IMR-90 (cell line): ENCODE measurements at regions not wholly inside any gene's neighbourhood (a gene's known extent, or its start where the extent isn't known, plus 50 kb on each side); places are given as distances from the start of the nearest gene placed in this dataset.

Experiments
- ATAC-seq: fragments of 200-7000 bp; cut with Tn5 transposase; 2 replicates; pipeline ENCODE4 v1.9.1; 2020; ENCODE audit warnings: low read depth, mild to moderate bottlenecking, moderate library complexity
- BruUV-seq: library from RNA; stranded (reverse); fragments of 400-500 nt; replicated peaks from 2 replicates; lab custom pipeline; 2021; lab: Mats Ljungman, UMichigan
- CTCF ChIA-PET: fragments of 300-600 bp; formaldehyde crosslinking; extraction: SDS; loops from one replicate; lab custom pipeline; 2021; ENCODE audit warnings: antibody characterized with exemption; lab: Yijun Ruan, JAX
- POLR2A ChIA-PET: fragments of 300-600 bp; sonication (Branson Sonifier 250); formaldehyde crosslinking; loops from one replicate; lab custom pipeline; 2022; ENCODE audit warnings: antibody characterized with exemption; ENCODE audit not compliant: unreplicated experiment; lab: Charles Lee
- DNase-seq: peaks from one replicate; pipeline ENCODE4 v3.0.0; 2013
- H2AFZ ChIP-seq: replicated peaks from 2 replicates; pipeline ENCODE3; 2013; ENCODE audit warnings: low read length, mild to moderate bottlenecking; ENCODE audit not compliant: poor library complexity
- H2AK5ac ChIP-seq: 2 replicates; pipeline ENCODE4 v1.6.1; 2013; ENCODE audit warnings: low read depth, low read length, inconsistent platforms
- H2AK9ac ChIP-seq: replicated peaks from 2 replicates; pipeline ENCODE3; 2013; ENCODE audit warnings: mild to moderate bottlenecking, low read depth, low read length, moderate library complexity; ENCODE audit not compliant: poor library complexity
- H2BK120ac ChIP-seq: 2 replicates; pipeline ENCODE4 v1.6.1; 2013; ENCODE audit warnings: low read depth, low read length, inconsistent platforms
- H2BK15ac ChIP-seq: 3 replicates; pipeline ENCODE4 v1.6.1; 2013; ENCODE audit warnings: low read depth, low read length, inconsistent platforms
- H2BK20ac ChIP-seq: 2 replicates; pipeline ENCODE4 v1.6.1; 2013; ENCODE audit warnings: low read depth, mild to moderate bottlenecking, inconsistent platforms, low read length, moderate library complexity
- H2BK5ac ChIP-seq: 2 replicates; pipeline ENCODE4 v1.6.1; 2013; ENCODE audit warnings: mild to moderate bottlenecking, low read depth, low read length, inconsistent platforms; ENCODE audit not compliant: poor library complexity, severe bottlenecking
- H3K14ac ChIP-seq: replicated peaks from 2 replicates; pipeline ENCODE4 v1.6.1; 2013; ENCODE audit warnings: low read depth, low read length, inconsistent platforms
- H3K18ac ChIP-seq: 2 replicates; pipeline ENCODE4 v1.6.1; 2013; ENCODE audit warnings: low read depth, low read length, control low read depth
- H3K23ac ChIP-seq: 2 replicates; pipeline ENCODE4 v1.6.1; 2013; ENCODE audit warnings: low read depth, low read length, inconsistent platforms
- H3K27ac ChIP-seq: 2 replicates; pipeline ENCODE4 v1.5.1; 2013; ENCODE audit warnings: mild to moderate bottlenecking, control low read depth, low read length; ENCODE audit not compliant: insufficient read depth
- H3K27me3 ChIP-seq: 2 replicates; pipeline ENCODE4 v1.6.1; 2013; ENCODE audit warnings: low read length; ENCODE audit not compliant: control insufficient read depth, insufficient read depth
- H3K36me3 ChIP-seq: 2 replicates; pipeline ENCODE4 v1.6.1; 2013; ENCODE audit warnings: low read length, mixed read lengths; ENCODE audit not compliant: control insufficient read depth, insufficient read depth
- H3K4ac ChIP-seq: 2 replicates; pipeline ENCODE4 v1.6.1; 2013; ENCODE audit warnings: low read depth, low read length, inconsistent platforms
- H3K4me1 ChIP-seq: 2 replicates; pipeline ENCODE4 v1.6.1; 2013; ENCODE audit warnings: low read length, mixed read lengths; ENCODE audit not compliant: control insufficient read depth, insufficient read depth
- H3K4me2 ChIP-seq: 2 replicates; pipeline ENCODE4 v1.6.1; 2013; ENCODE audit warnings: low read depth, mild to moderate bottlenecking, control low read depth, low read length, moderate library complexity
- H3K4me3 ChIP-seq: 2 replicates; pipeline ENCODE4 v1.5.1; 2013; ENCODE audit warnings: low read depth, mild to moderate bottlenecking, control low read depth, low read length, moderate library complexity; ENCODE audit not compliant: insufficient read depth
- H3K56ac ChIP-seq: 2 replicates; pipeline ENCODE4 v1.6.1; 2013; ENCODE audit warnings: low read length, inconsistent platforms; ENCODE audit not compliant: insufficient read depth; ENCODE audit errors: extremely low read depth
- H3K79me1 ChIP-seq, 2 experiments: 2 replicates each; pipeline ENCODE4 v1.6.1; 2013; ENCODE audit warnings: low read length in 2 of 2, inconsistent platforms in 1 of 2, low read depth in 1 of 2
- H3K9ac ChIP-seq: 2 replicates; pipeline ENCODE4 v1.6.1; 2013; ENCODE audit warnings: low read depth, low read length, control low read depth
- H3K9me1 ChIP-seq: 2 replicates; pipeline ENCODE4 v1.6.1; 2013; ENCODE audit warnings: low read length, inconsistent platforms; ENCODE audit not compliant: insufficient read depth
- H3K9me3 ChIP-seq: 2 replicates; pipeline ENCODE4 v1.6.1; 2013; ENCODE audit warnings: low read length; ENCODE audit not compliant: control insufficient read depth, insufficient read depth
- H4K20me1 ChIP-seq: 2 replicates; pipeline ENCODE4 v1.6.1; 2013; ENCODE audit warnings: low read length, inconsistent platforms; ENCODE audit not compliant: insufficient read depth
- H4K5ac ChIP-seq: 2 replicates; pipeline ENCODE4 v1.6.1; 2013; ENCODE audit warnings: mild to moderate bottlenecking, low read depth, low read length, control low read depth
- H4K8ac ChIP-seq, 2 experiments: 2 replicates each; pipeline ENCODE4 v1.6.1; 2013; ENCODE audit warnings: low read depth in 2 of 2, low read length in 2 of 2, control low read depth in 1 of 2, inconsistent platforms in 1 of 2
- H4K91ac ChIP-seq: 2 replicates; pipeline ENCODE4 v1.6.1; 2013; ENCODE audit warnings: low read depth, low read length, inconsistent platforms; ENCODE audit not compliant: insufficient read depth
- BHLHE40 ChIP-seq: fragments of 150-350 bp; IDR thresholded peaks from 2 replicates; pipeline ENCODE4 v1.6.1; 2016; ENCODE audit warnings: mild to moderate bottlenecking, low read depth, low read length
- CEBPB ChIP-seq: IDR thresholded peaks from 2 replicates; pipeline ENCODE4 v1.6.1; 2012; ENCODE audit warnings: low read depth, low read length, improper control_type of control experiment
- CHD1 ChIP-seq: IDR thresholded peaks from 2 replicates; pipeline ENCODE4 v1.6.1; 2012; ENCODE audit warnings: low read depth, low read length, improper control_type of control experiment
- CTCF ChIP-seq: conservative IDR thresholded peaks from 2 replicates; pipeline ENCODE4 v1.5.1; 2012; ENCODE audit warnings: mild to moderate bottlenecking, low read depth, low read length, improper control_type of control experiment
- ELK1 ChIP-seq: fragments of 150-350 bp; IDR thresholded peaks from 2 replicates; pipeline ENCODE4 v1.6.1; 2016; ENCODE audit warnings: low read depth, mild to moderate bottlenecking, low read length, moderate library complexity, borderline replicate concordance
- FOS ChIP-seq: fragments of 150-350 bp; IDR thresholded peaks from 2 replicates; pipeline ENCODE4 v1.6.1; 2016; ENCODE audit warnings: low read depth, low read length
- MXI1 ChIP-seq: IDR thresholded peaks from 2 replicates; pipeline ENCODE4 v1.6.1; 2012; ENCODE audit warnings: low read depth, mild to moderate bottlenecking, low read length, moderate library complexity, borderline replicate concordance
- POLR2A ChIP-seq: IDR thresholded peaks from 2 replicates; pipeline ENCODE4 v1.6.1; 2012; ENCODE audit warnings: mild to moderate bottlenecking, low read depth, low read length
- RCOR1 ChIP-seq: IDR thresholded peaks from 2 replicates; pipeline ENCODE4 v1.6.1; 2012; ENCODE audit warnings: mild to moderate bottlenecking, low read length, improper control_type of control experiment; ENCODE audit not compliant: insufficient replicate concordance
- RFX5 ChIP-seq: IDR thresholded peaks from 2 replicates; pipeline ENCODE4 v1.8.0; 2012; ENCODE audit warnings: low read depth, mild to moderate bottlenecking, low read length, moderate library complexity
- WGBS, 2 experiments: methylation state at CpG; one replicate each; pipeline versions ENCODE4 v1.1.5 to v1.1.7; 2013; ENCODE audit warnings: missing lambda C conversion rate in 2 of 2; ENCODE audit not compliant: insufficient read length in 1 of 2; ENCODE audit errors: extremely low coverage in 2 of 2; 5-methylcytosine and 5-hydroxymethylcytosine counted together
- dilution Hi-C: fragments of 300-500 bp; cut with HindIII; formaldehyde crosslinking; loops from one replicate; pipeline ENCODE4 v1.14.3; 2018; ENCODE audit warnings: low sequenced_read_pairs; ENCODE audit not compliant: unreplicated experiment
- in situ Hi-C: fragments of 300-500 bp; cut with MboI; formaldehyde crosslinking; loops from 3 replicates; pipeline ENCODE4 v1.14.3; 2019; ENCODE audit warnings: low sequenced_read_pairs, inconsistent platforms, mixed read lengths
- intact Hi-C: fragments of 100-400 bp; cut with micrococcal nuclease; formaldehyde crosslinking; loops from 2 replicates; pipeline ENCODE4 v1.10.0; 2022

- Histone ChIP-seq H3K9me1 (no peaks in the 10 kb centered on the region), H3K18ac (no peak overlapping the region), H2BK20ac (no peak overlapping the region), H2AK9ac (no peak overlapping the region), H3K14ac (no peak overlapping the region), H3K27me3 (no peaks in the 10 kb centered on the region), H2BK15ac (no peak overlapping the region), H3K4me1 (no peaks in the 10 kb centered on the region), H3K9ac (no peak overlapping the region), H3K56ac (no peak overlapping the region), H2BK5ac (no peak overlapping the region), H4K5ac (no peak overlapping the region), H3K9me3 (no peaks in the 10 kb centered on the region), H4K20me1 (no peaks in the 10 kb centered on the region), H3K4me3 (no peak overlapping the region), H3K4me2 (no peak overlapping the region), H3K79me1 (no peaks in the 10 kb centered on the region), H4K91ac (no peak overlapping the region), H3K23ac (no peak overlapping the region), H3K36me3 (no peaks in the 10 kb centered on the region), H2AFZ (no peak overlapping the region), H2BK120ac (no peak overlapping the region), H2AK5ac (no peak overlapping the region), H3K27ac (no peak overlapping the region), H3K4ac (no peak overlapping the region), H4K8ac (no peak overlapping the region)
- intact Hi-C loops (no loop called here), in situ Hi-C loops (no loop called here), dilution Hi-C loops (no loop called here)
- ChIA-PET CTCF (no interaction called here), POLR2A (no interaction called here)
- ATAC-seq (no peak), DNase-seq (no peak)
- WGBS, 2 experiments = 78% methylated on average over 3 of the region's 9 CpGs; no CpG with 5 or more reads in 1 of the 2 experiments
- TF ChIP-seq CEBPB (no peak), RCOR1 (no peak), POLR2A (no peak), RFX5 (no peak), CHD1 (no peak), CTCF (no peak), BHLHE40 (no peak), FOS (no peak), ELK1 (no peak), MXI1 (no peak)
- BruUV-seq = no TSS peak
These were observed 145.7 kb upstream of the ALDH3B2 start for GRCh38 chr11:67820081-67820480.
